CD14-positive monocyte (primary cell): ENCODE measurements at regions not wholly inside any gene's neighbourhood (a gene's known extent, or its start where the extent isn't known, plus 50 kb on each side); places are given as distances from the start of the nearest gene placed in this dataset.

Experiments used
- DNase-seq, 3 donors: peaks; one replicate each; pipeline ENCODE4 v3.0.0-alpha.2; 2011 to 2022
- H2AFZ ChIP-seq: 2 replicates; pipeline ENCODE4 v1.6.0; 2012; ENCODE audit warnings: mild to moderate bottlenecking, low read depth, low read length, inconsistent platforms; ENCODE audit not compliant: insufficient read depth, poor library complexity, severe bottlenecking
- H3K27ac ChIP-seq, 2 donors: 1 replicate in 1 of 2; 2 replicates in 1 of 2; pipeline ENCODE4 v1.5.1; 2012 to 2013; ENCODE audit warnings: low read length in 2 of 2, control low read depth in 1 of 2, inconsistent platforms in 1 of 2, low read depth in 1 of 2, mild to moderate bottlenecking in 1 of 2
- H3K27me3 ChIP-seq, 2 donors: one replicate each; pipeline versions ENCODE4 v1.6.0 to v1.6.1; 2011 to 2013; ENCODE audit warnings: low read length in 2 of 2; ENCODE audit not compliant: control insufficient read depth in 2 of 2, insufficient read depth in 2 of 2
- H3K36me3 ChIP-seq, 2 donors: replicated peaks in 1 of 2; 1 replicate in 1 of 2; 2 replicates in 1 of 2; pipeline versions ENCODE4 v1.5.1 to v1.6.1; 2012 to 2013; ENCODE audit warnings: low read length in 2 of 2, control low read depth in 1 of 2, inconsistent platforms in 1 of 2, mild to moderate bottlenecking in 1 of 2; ENCODE audit not compliant: insufficient read depth in 2 of 2, control insufficient read depth in 1 of 2
- H3K4me1 ChIP-seq, 2 donors: 1 replicate in 1 of 2; 2 replicates in 1 of 2; pipeline versions ENCODE4 v1.5.1 to v1.6.1; 2012 to 2013; ENCODE audit warnings: low read length in 2 of 2, control low read depth in 1 of 2, inconsistent platforms in 1 of 2, mild to moderate bottlenecking in 1 of 2, moderate library complexity in 1 of 2; ENCODE audit not compliant: insufficient read depth in 2 of 2, control insufficient read depth in 1 of 2
- H3K4me2 ChIP-seq: replicated peaks from 2 replicates; pipeline ENCODE3; 2012; ENCODE audit warnings: low read length, moderate library complexity, mild to moderate bottlenecking; ENCODE audit not compliant: poor library complexity, severe bottlenecking; ENCODE audit errors: extremely low read depth
- H3K4me3 ChIP-seq, 3 experiments: fragments of 200-600 bp in 1 of 3; sonication (generic) in 1 of 3; replicated peaks in 1 of 3; 1 replicate in 2 of 3; 2 replicates in 1 of 3; pipeline ENCODE4 v1.5.1; 2011 to 2013; ENCODE audit warnings: low read length in 3 of 3, mild to moderate bottlenecking in 3 of 3, control low read depth in 2 of 3, low read depth in 2 of 3, inconsistent platforms in 1 of 3, moderate library complexity in 1 of 3
- H3K79me2 ChIP-seq: 2 replicates; pipeline ENCODE4 v1.6.0; 2012; ENCODE audit warnings: mild to moderate bottlenecking, control low read depth, inconsistent platforms, low read length, moderate library complexity; ENCODE audit not compliant: insufficient read depth
- H3K9ac ChIP-seq: 2 replicates; pipeline ENCODE4 v1.6.0; 2017; ENCODE audit warnings: low read length, mild to moderate bottlenecking; ENCODE audit not compliant: insufficient read depth, poor library complexity, severe bottlenecking
- H3K9me3 ChIP-seq, 2 donors: replicated peaks in 1 of 2; 1 replicate in 1 of 2; 2 replicates in 1 of 2; pipeline versions ENCODE4 v1.5.1 to v1.6.1; 2012 to 2013; ENCODE audit warnings: low read length in 2 of 2, control low read depth in 1 of 2; ENCODE audit not compliant: control insufficient read depth in 1 of 2, insufficient read depth in 1 of 2
- H4K20me1 ChIP-seq: 2 replicates; pipeline ENCODE4 v1.6.0; 2012; ENCODE audit warnings: mild to moderate bottlenecking, low read length, control low read depth, moderate library complexity; ENCODE audit not compliant: insufficient read depth
- H3K27ac Mint-ChIP-seq, 7 donors: one replicate each; pipeline ENCODE4 v1.8.0; 2020; ENCODE audit warnings: mild to moderate bottlenecking in 7 of 7, mixed read lengths in 7 of 7, moderate library complexity in 6 of 7, inconsistent platforms in 2 of 7
- H3K27me3 Mint-ChIP-seq, 3 donors: one replicate each; pipeline ENCODE4 v1.8.0; 2021 to 2022; ENCODE audit warnings: low read depth in 3 of 3, mild to moderate bottlenecking in 3 of 3, mixed read lengths in 3 of 3, moderate library complexity in 3 of 3, inconsistent platforms in 1 of 3
- H3K36me3 Mint-ChIP-seq, 2 donors: one replicate each; pipeline ENCODE4 v1.8.0; 2020; ENCODE audit warnings: mixed read lengths in 2 of 2, inconsistent platforms in 1 of 2, mild to moderate bottlenecking in 1 of 2
- H3K4me1 Mint-ChIP-seq: one replicate; pipeline ENCODE4 v1.8.0; 2020; ENCODE audit warnings: mild to moderate bottlenecking, mixed read lengths
- H3K4me3 Mint-ChIP-seq, 2 donors: one replicate each; pipeline ENCODE4 v1.8.0; 2020; ENCODE audit warnings: mild to moderate bottlenecking in 2 of 2, mixed read lengths in 2 of 2, moderate library complexity in 1 of 2
- H3K9me3 Mint-ChIP-seq, 7 donors: one replicate each; pipeline ENCODE4 v1.8.0; 2020 to 2022; ENCODE audit warnings: mixed read lengths in 7 of 7, mild to moderate bottlenecking in 6 of 7, moderate library complexity in 6 of 7, inconsistent platforms in 2 of 7
- CTCF ChIP-seq: fragments of 200-600 bp; IDR thresholded peaks from one replicate; pipeline ENCODE4 v1.8.0; 2022; ENCODE audit warnings: antibody characterized with exemption, mild to moderate bottlenecking
- WGBS: methylation state at CpG from one replicate; pipeline ENCODE4 v1.1.5; 2013; ENCODE audit warnings: missing lambda C conversion rate; ENCODE audit not compliant: insufficient coverage; 5-methylcytosine and 5-hydroxymethylcytosine counted together
- intact Hi-C, 2 donors: fragments of 100-400 bp; cut with micrococcal nuclease; formaldehyde crosslinking; loops; one replicate each; pipeline versions ENCODE4 v1.15.0 to v1.15.1; 2023

GRCh38 chr11:10379426-10379825 lies 74.6 kb downstream of the ADM start:
- H3K79me2 ChIP-seq: no peaks in the 10 kb centered on the region
- no peak overlapping the region for H3K4me2 ChIP-seq
- no peaks in the 10 kb centered on the region for H3K27me3 ChIP-seq
- no peaks in the 10 kb centered on the region for H4K20me1 ChIP-seq
- Mint-ChIP-seq H3K27ac (no peak overlapping the region), H3K4me1 (peaks cover 16% of the 10 kb centered on the region), H3K27me3 (peaks cover 0 to 6% (median 5%) of the 10 kb centered on the region in 3 donors), H3K36me3 (no peaks in the 10 kb centered on the region), H3K4me3 (no peak overlapping the region), H3K9me3 (peaks cover 0 to 4% (median 2%) of the 10 kb centered on the region in 7 donors)
- intact Hi-C loops: no loop called here
- no peaks in the 10 kb centered on the region for H3K9me3 ChIP-seq
- H3K4me3 ChIP-seq: no peak overlapping the region
- no peak for TF ChIP-seq CTCF
- peaks cover 10 to 21% of the 10 kb centered on the region in 2 donors for H3K4me1 ChIP-seq
- no CpG with 5 or more reads among the region's 1 CpG for WGBS
- no peak for DNase-seq
- H3K27ac ChIP-seq: no peak overlapping the region
- no peak overlapping the region for H3K9ac ChIP-seq
- no peaks in the 10 kb centered on the region for H3K36me3 ChIP-seq
- H2AFZ ChIP-seq: no peak overlapping the region

- no peaks in the 10 kb centered on the region for H3K27me3 ChIP-seq
- H3K27ac ChIP-seq: no peak overlapping the region
- DNase-seq: no peak
- H3K36me3 Mint-ChIP-seq: no peaks in the 10 kb centered on the region
- 92% methylated on average over 2 of the region's 2 CpGs for WGBS
- H3K27me3 Mint-ChIP-seq: peaks cover 0 to 6% (median 5%) of the 10 kb centered on the region in 3 donors
- H3K4me3 Mint-ChIP-seq: no peak overlapping the region
- no peak for TF ChIP-seq CTCF
- H3K4me3 ChIP-seq: no peak overlapping the region
- no peaks in the 10 kb centered on the region for H3K36me3 ChIP-seq
- H3K9ac ChIP-seq: no peak overlapping the region
- no peaks in the 10 kb centered on the region for H3K9me3 ChIP-seq
- H3K27ac Mint-ChIP-seq: no peak overlapping the region
- peaks cover 16% of the 10 kb centered on the region for H3K4me1 Mint-ChIP-seq
- no peaks in the 10 kb centered on the region for H4K20me1 ChIP-seq
- intact Hi-C loops: no loop called here
- no peaks in the 10 kb centered on the region for H3K79me2 ChIP-seq
- H3K4me1 ChIP-seq: peaks cover 10 to 21% of the 10 kb centered on the region in 2 donors
- H3K9me3 Mint-ChIP-seq: peaks cover 0 to 4% (median 2%) of the 10 kb centered on the region in 7 donors
- no peak overlapping the region for H2AFZ ChIP-seq
- H3K4me2 ChIP-seq: no peak overlapping the region
Observed at GRCh38 chr11:10379871-10380568, 75.0 kb upstream of the AMPD3 start.
